RWPE2 (cell line): ENCODE measurements at regions not wholly inside any gene's neighbourhood (a gene's known extent, or its start where the extent isn't known, plus 50 kb on each side); places are given as distances from the start of the nearest gene placed in this dataset.

Source experiments
- ATAC-seq: fragments of 200-7000 bp; cut with Tn5 transposase; 3 replicates; pipeline ENCODE4 v1.9.1; 2021; ENCODE audit warnings: low read depth
- DNase-seq: peaks from one replicate; pipeline ENCODE4 v3.0.0-alpha.2; 2020; ENCODE audit warnings: low spot score
- H3K27ac ChIP-seq: fragments of 450-650 bp; 2 replicates; pipeline ENCODE4 v1.5.1; 2017; ENCODE audit warnings: mild to moderate bottlenecking; ENCODE audit not compliant: poor library complexity, severe bottlenecking
- H3K27me3 ChIP-seq: fragments of 250-450 bp; sonication (Bioruptor Pico); 2 replicates; pipeline ENCODE4 v1.5.1; 2021; ENCODE audit warnings: mild to moderate bottlenecking, moderate library complexity; ENCODE audit not compliant: insufficient read depth, poor library complexity, severe bottlenecking
- H3K36me3 ChIP-seq: fragments of 250-450 bp; sonication (Bioruptor Pico); 2 replicates; pipeline ENCODE4 v1.5.1; 2020; ENCODE audit warnings: low read depth, mild to moderate bottlenecking, moderate library complexity
- H3K4me1 ChIP-seq: fragments of 250-450 bp; sonication (Bioruptor Pico); 2 replicates; pipeline ENCODE4 v1.5.1; 2021; ENCODE audit warnings: mild to moderate bottlenecking, moderate library complexity; ENCODE audit not compliant: insufficient read depth, poor library complexity, severe bottlenecking
- H3K4me3 ChIP-seq: fragments of 250-450 bp; sonication (Bioruptor Pico); 2 replicates; pipeline ENCODE4 v1.5.1; 2021; ENCODE audit warnings: mild to moderate bottlenecking, moderate library complexity; ENCODE audit not compliant: severe bottlenecking
- H3K9me3 ChIP-seq: fragments of 250-450 bp; sonication (Bioruptor Pico); 2 replicates; pipeline ENCODE4 v1.5.1; 2021; ENCODE audit warnings: mild to moderate bottlenecking, moderate library complexity; ENCODE audit not compliant: severe bottlenecking
- TF ChIP-seq, protein P1 (sequence below): fragments of 450-650 bp; IDR thresholded peaks from one replicate; pipeline ENCODE4 v1.5.1; 2017; ENCODE audit warnings: mild to moderate bottlenecking, moderate library complexity; ENCODE audit not compliant: poor library complexity, severe bottlenecking

DNA sequence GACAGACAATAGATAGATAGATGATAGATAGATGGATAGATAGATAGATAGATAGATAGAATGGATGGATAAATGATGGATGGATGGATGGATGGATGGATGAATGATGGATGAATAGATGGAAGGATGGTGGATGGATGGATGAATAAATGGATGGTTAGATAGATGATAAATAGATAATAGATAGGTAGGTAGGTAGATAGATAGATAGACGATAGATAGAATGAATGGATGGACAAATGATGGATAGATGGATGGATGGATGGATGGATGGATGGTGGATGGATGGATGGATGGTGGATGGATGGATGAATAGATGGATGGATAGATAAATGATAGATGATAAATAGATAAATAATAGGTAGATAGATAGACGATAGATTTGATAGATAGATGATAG lies 287.4 kb downstream of the CRLF2 start:
- Histone ChIP-seq H3K4me1 (no peaks in the 10 kb centered on the region), H3K36me3 (no peaks in the 10 kb centered on the region), H3K27me3 (no peaks in the 10 kb centered on the region), H3K4me3 (no peak overlapping the region), H3K9me3 (peaks cover 2% of the 10 kb centered on the region), H3K27ac (no peak overlapping the region)
- DNase-seq (no peak), ATAC-seq (no peak)
- TF ChIP-seq, protein P1, sequence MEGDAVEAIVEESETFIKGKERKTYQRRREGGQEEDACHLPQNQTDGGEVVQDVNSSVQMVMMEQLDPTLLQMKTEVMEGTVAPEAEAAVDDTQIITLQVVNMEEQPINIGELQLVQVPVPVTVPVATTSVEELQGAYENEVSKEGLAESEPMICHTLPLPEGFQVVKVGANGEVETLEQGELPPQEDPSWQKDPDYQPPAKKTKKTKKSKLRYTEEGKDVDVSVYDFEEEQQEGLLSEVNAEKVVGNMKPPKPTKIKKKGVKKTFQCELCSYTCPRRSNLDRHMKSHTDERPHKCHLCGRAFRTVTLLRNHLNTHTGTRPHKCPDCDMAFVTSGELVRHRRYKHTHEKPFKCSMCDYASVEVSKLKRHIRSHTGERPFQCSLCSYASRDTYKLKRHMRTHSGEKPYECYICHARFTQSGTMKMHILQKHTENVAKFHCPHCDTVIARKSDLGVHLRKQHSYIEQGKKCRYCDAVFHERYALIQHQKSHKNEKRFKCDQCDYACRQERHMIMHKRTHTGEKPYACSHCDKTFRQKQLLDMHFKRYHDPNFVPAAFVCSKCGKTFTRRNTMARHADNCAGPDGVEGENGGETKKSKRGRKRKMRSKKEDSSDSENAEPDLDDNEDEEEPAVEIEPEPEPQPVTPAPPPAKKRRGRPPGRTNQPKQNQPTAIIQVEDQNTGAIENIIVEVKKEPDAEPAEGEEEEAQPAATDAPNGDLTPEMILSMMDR: no peak

DNA sequence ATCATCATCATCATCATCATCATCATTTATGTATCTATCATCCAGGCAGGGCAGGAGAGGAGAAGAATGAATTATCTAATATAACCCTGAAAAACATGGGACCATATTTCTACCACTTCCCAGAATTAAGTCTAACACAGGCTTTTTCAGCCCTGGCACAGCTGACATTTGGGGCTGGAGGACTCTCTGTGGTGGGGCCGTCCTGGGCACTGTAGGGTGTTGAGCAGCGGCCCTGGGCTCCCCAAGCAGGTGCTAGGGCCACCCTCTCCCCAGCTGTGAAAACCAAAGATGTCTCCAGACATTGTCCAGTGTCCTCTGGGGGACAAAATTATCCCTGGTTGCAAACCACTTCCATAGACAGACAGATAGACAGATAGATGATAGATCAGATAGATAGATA lies 288.4 kb downstream of the CRLF2 start:
- Histone ChIP-seq H3K4me1 (no peaks in the 10 kb centered on the region), H3K4me3 (no peak overlapping the region), H3K9me3 (peaks cover 2% of the 10 kb centered on the region), H3K27me3 (no peaks in the 10 kb centered on the region), H3K27ac (no peak overlapping the region), H3K36me3 (no peaks in the 10 kb centered on the region)
- ATAC-seq (no peak), DNase-seq (no peak)
- TF ChIP-seq, protein P1: no peak

DNA sequence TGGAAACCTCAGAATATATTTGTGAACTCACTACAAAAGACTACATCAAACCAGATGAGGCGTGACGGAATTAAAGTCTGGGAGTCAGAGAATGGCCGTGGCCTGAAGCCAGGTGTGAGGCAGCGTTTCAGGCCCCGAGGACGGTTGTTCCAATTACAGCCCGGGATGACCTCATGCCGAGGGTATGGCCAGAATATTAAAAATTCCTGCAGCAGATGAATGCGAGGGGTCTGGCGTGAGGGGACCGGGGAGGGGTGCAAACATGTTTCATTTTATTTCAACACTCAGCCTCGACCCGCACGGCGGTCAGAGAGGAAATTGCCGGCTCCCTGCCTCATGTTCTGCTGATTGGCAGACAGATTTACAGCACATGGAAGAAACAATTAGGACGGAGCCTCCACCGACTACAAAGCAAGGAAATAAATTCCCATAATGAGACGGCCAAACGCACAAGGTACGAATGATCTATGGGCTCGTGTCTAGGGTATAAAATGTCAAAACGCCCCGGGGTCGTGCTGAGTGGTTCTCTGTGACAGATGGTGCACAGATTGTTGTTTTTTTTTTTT lies 289.7 kb downstream of the SHOX start:
- H3K27ac ChIP-seq: no peak overlapping the region
- H3K36me3 ChIP-seq: no peaks in the 10 kb centered on the region
- DNase-seq (no peak), ATAC-seq (no peak)
- H3K27me3 ChIP-seq: no peaks in the 10 kb centered on the region
- H3K4me3 ChIP-seq: no peak overlapping the region
- TF ChIP-seq, protein P1: no peak
- peaks cover 2% of the 10 kb centered on the region for H3K9me3 ChIP-seq
- H3K4me1 ChIP-seq: no peaks in the 10 kb centered on the region

DNA sequence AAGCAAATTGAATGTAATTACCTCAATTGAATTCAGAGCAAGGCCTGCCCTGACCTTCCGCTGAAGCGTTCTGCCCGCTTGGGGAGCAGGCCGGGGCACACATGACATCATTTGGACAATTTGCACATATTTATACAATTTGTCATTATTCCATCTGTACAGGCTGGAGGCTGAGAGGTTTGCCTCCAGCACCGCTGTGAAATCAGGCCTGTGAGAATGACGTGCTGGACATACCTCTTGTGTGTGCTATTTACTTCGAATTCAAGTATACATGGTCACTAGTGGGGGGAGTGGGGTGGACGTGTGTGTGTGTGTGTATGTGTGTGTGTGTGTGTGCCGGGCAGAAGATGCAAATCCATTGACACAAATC lies 285.6 kb downstream of the SHOX start:
- ATAC-seq (no peak), DNase-seq (no peak)
- no peaks in the 10 kb centered on the region for H3K4me1 ChIP-seq

More for the DNA sequence above, 285.6 kb downstream of the SHOX start:
- Histone ChIP-seq H3K36me3 (no peaks in the 10 kb centered on the region), H3K27ac (no peak overlapping the region), H3K27me3 (no peaks in the 10 kb centered on the region), H3K9me3 (no peaks in the 10 kb centered on the region), H3K4me3 (no peak overlapping the region)
- TF ChIP-seq, protein P1: no peak
